Lower lobe of right lung (tissue), 2 donors: ENCODE measurements at regions not wholly inside any gene's neighbourhood (a gene's known extent, or its start where the extent isn't known, plus 50 kb on each side); places are given as distances from the start of the nearest gene placed in this dataset.

Source experiments
- ATAC-seq, 2 donors: fragments of 200-7000 bp; cut with Tn5 transposase; one replicate each; pipeline ENCODE4 v1.9.1; 2020 to 2022; ENCODE audit warnings: mild to moderate bottlenecking in 2 of 2, moderate library complexity in 2 of 2
- DNase-seq: peaks from one replicate; pipeline ENCODE4 v3.0.0-alpha.2; 2020
- H3K27ac ChIP-seq: fragments of 200-600 bp; one replicate; pipeline ENCODE4 v1.8.0; 2022
- H3K27me3 ChIP-seq: fragments of 200-600 bp; one replicate; pipeline ENCODE4 v1.8.0; 2022; ENCODE audit warnings: low read depth
- H3K36me3 ChIP-seq: fragments of 200-600 bp; one replicate; pipeline ENCODE4 v1.8.0; 2022; ENCODE audit warnings: mild to moderate bottlenecking
- H3K4me1 ChIP-seq: fragments of 200-600 bp; one replicate; pipeline ENCODE4 v1.8.0; 2022
- H3K4me3 ChIP-seq: fragments of 200-600 bp; one replicate; pipeline ENCODE4 v1.8.0; 2022; ENCODE audit warnings: mild to moderate bottlenecking
- H3K9me3 ChIP-seq: fragments of 200-600 bp; one replicate; pipeline ENCODE4 v1.8.0; 2022
- intact Hi-C: fragments of 100-400 bp; cut with DNase I; formaldehyde crosslinking; loops from one replicate; pipeline ENCODE4 v1.11.0; 2022
- TF ChIP-seq, protein P1 (sequence below): fragments of 200-600 bp; IDR thresholded peaks from one replicate; pipeline ENCODE4 v1.8.0; 2022; ENCODE audit warnings: antibody characterized with exemption, mild to moderate bottlenecking
- donor health status: DM: no; HTN: yes; CAD: no; lungs with severe emphysema.

DNA sequence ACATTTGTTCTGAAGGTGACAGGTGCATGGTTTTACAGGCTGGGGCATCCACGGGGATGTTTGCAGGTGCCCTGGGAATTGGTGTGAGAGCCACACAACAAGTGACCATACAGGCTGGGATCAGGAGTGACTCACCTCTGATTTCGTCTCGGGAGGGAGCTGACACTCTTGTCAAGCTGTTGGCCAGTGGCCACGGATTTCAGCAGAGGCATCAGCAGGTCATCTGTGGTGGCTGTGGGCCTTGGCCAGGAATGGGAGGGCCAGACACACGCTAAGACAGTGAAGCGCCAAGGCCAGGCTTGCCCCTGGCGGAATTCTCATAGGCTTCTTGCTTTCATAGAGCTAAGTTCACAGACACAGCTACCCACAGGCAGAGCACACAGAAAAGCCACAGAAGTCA is 108.6 kb downstream of the HSPH1 start:
- no peak for ATAC-seq
- intact Hi-C loops, result no loop called here
- DNase-seq, result no peak
- no peak overlapping the region for H3K4me3 ChIP-seq
- no peaks in the 10 kb centered on the region for H3K4me1 ChIP-seq
- H3K36me3 ChIP-seq, result no peaks in the 10 kb centered on the region
- H3K27me3 ChIP-seq, result no peaks in the 10 kb centered on the region
- H3K9me3 ChIP-seq, result no peaks in the 10 kb centered on the region
- TF ChIP-seq, protein P1, sequence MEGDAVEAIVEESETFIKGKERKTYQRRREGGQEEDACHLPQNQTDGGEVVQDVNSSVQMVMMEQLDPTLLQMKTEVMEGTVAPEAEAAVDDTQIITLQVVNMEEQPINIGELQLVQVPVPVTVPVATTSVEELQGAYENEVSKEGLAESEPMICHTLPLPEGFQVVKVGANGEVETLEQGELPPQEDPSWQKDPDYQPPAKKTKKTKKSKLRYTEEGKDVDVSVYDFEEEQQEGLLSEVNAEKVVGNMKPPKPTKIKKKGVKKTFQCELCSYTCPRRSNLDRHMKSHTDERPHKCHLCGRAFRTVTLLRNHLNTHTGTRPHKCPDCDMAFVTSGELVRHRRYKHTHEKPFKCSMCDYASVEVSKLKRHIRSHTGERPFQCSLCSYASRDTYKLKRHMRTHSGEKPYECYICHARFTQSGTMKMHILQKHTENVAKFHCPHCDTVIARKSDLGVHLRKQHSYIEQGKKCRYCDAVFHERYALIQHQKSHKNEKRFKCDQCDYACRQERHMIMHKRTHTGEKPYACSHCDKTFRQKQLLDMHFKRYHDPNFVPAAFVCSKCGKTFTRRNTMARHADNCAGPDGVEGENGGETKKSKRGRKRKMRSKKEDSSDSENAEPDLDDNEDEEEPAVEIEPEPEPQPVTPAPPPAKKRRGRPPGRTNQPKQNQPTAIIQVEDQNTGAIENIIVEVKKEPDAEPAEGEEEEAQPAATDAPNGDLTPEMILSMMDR, result no peak
- H3K27ac ChIP-seq, result no peak overlapping the region

DNA sequence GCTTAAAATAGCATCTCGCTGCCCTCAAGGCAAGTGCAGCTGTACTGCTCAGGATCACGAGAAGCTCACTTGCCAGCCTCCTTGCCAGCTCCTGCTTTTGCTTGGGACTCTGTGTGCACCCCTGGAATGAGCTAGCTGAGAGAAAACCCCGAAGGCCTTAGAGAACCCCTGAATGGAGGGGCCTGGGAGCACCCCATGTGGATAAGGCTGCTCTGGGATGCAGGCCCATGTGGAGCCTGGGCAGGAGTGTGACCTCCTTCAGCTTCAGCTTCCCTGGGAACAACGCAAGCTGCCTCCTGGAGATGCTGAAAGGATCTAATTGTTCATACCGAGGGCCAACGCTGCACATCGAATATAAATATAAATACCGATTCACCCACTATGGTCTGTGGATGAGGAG is 109.2 kb downstream of the HSPH1 start:
- no peak overlapping the region for H3K27ac ChIP-seq
- no peak overlapping the region for H3K4me3 ChIP-seq
- DNase-seq (no peak), ATAC-seq (no peak)
- H3K36me3 ChIP-seq, result no peaks in the 10 kb centered on the region
- intact Hi-C loops, result no loop called here
- H3K9me3 ChIP-seq, result no peaks in the 10 kb centered on the region
- H3K4me1 ChIP-seq, result no peaks in the 10 kb centered on the region
- TF ChIP-seq, protein P1, result no peak
- no peaks in the 10 kb centered on the region for H3K27me3 ChIP-seq

DNA sequence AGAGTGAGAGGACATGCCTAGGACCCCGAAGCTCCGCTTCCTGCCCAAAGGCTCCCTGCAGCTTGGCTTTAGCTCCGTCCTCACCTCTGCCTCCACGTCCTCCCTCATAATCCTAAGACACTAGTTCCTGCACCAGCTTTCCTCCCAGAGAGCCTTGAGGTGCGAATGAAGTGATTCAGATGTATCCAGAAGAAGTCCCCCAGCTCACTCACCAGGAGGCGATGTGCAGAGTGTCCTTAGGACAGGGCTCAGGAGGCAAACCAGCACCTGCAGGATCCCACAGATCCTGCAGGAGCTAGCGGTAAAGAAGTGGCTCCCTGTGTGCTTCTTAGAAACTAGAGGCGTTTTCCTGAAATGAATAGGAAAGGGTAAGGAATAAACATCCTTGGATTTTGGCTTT is 109.7 kb downstream of the HSPH1 start:
- ATAC-seq, result no peak
- TF ChIP-seq, protein P1, result no peak

DNA sequence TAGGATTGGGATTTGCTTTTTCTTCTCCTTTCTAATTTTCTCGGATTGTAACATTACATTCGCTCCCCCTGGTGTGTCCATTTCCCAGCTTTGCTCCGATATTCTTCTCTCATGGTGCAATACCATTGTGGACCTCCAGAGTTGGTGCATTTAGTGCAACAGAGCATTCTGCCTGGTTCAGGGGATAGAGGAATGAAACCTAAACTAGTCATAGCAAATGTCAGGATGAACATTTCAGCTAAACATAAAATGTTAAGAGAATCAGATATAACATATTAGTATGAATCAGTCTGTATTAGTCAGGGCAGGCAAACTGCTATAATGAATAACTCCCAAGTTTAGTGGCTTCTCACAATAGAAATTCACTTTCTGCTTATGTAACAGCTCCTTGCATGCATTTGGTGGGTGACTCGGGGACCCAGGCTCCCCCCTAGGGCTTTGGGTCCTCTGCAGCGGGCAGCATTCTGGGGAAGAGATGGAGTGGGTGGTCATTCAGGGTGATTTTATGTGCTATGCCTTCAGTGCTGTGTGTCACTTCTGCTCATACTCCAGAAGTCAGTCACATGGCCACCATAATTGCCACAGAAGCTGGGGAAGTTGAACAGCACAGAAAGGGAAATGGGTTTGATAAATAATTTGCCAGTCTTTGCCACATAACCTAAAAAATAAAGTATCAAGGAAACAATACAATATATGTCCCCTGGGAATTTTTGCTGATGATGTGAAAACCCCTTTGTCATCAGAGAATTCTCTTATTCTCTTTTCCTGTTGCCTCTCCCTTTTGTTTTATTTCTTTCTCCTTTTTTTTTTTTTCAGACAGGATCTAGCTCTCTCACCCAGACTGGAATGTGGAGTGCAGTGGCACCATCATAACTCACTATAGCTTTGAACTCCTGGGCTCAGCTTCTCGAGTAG is 111.0 kb downstream of the HSPH1 start:
- Histone ChIP-seq H3K9me3 (no peaks in the 10 kb centered on the region), H3K36me3 (no peaks in the 10 kb centered on the region), H3K4me1 (peaks cover 16% of the 10 kb centered on the region), H3K27ac (no peak overlapping the region), H3K27me3 (no peaks in the 10 kb centered on the region), H3K4me3 (no peak overlapping the region)
- DNase-seq (no peak), ATAC-seq (no peak)
- intact Hi-C loops, result no loop called here
- TF ChIP-seq, protein P1, result no peak

More for the DNA sequence above, 109.7 kb downstream of the HSPH1 start:
- no peak overlapping the region for H3K4me3 ChIP-seq
- no peaks in the 10 kb centered on the region for H3K9me3 ChIP-seq
- H3K36me3 ChIP-seq, result no peaks in the 10 kb centered on the region
- no peak overlapping the region for H3K27ac ChIP-seq
- intact Hi-C loops, result no loop called here
- H3K4me1 ChIP-seq, result peaks cover 3% of the 10 kb centered on the region
- no peak for DNase-seq
- H3K27me3 ChIP-seq, result no peaks in the 10 kb centered on the region

DNA sequence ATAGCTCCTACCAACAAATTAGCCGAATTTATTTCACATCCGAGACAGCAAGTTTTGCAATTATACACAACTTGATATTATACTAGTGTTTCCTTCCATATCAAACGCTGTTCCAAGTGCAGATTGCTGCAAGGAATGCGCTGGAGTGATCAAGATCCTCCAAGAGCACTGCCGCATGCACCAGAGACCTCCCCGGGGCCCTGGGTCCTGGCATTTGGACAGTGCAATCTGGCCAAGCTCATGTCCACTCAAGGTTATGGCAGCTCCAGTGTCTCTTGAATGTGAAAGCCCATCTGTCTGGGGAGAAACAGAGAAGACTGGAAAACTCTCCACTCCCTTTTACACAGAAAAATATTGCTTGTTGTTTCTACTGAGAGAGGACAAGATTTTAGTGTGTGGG is 111.9 kb downstream of the HSPH1 start:
- TF ChIP-seq, protein P1, result no peak
- no peak overlapping the region for H3K27ac ChIP-seq
- H3K9me3 ChIP-seq, result no peaks in the 10 kb centered on the region
- no peak for DNase-seq
- intact Hi-C loops, result no loop called here
- no peak overlapping the region for H3K4me3 ChIP-seq
- H3K36me3 ChIP-seq, result no peaks in the 10 kb centered on the region
- peaks cover 25% of the 10 kb centered on the region for H3K4me1 ChIP-seq
- no peaks in the 10 kb centered on the region for H3K27me3 ChIP-seq
- no peak for ATAC-seq
